Coronary artery (tissue), 2 donors: ENCODE measurements at regions not wholly inside any gene's neighbourhood (a gene's known extent, or its start where the extent isn't known, plus 50 kb on each side); places are given as distances from the start of the nearest gene placed in this dataset.
"Not testable (repeated sequence)": the region's sequence is repeated elsewhere in the genome, so short reads cannot be mapped to it uniquely, and the experiment has no call there.

Experiments
- DNase-seq: peaks from one replicate; pipeline ENCODE4 v3.0.0-alpha.2; 2017; ENCODE audit warnings: low spot score
- H3K27ac ChIP-seq, 2 donors: fragments of 200-600 bp; sonication (generic); one replicate each; pipeline ENCODE4 v1.5.1; 2016 to 2019
- H3K4me3 ChIP-seq: fragments of 200-600 bp; sonication (generic); 2 replicates; pipeline ENCODE4 v1.5.1; 2016; ENCODE audit warnings: mild to moderate bottlenecking, moderate library complexity
- TF ChIP-seq, protein P1 (sequence below): fragments of 200-600 bp; sonication (generic); IDR thresholded peaks from one replicate; pipeline ENCODE4 v1.5.1; 2019; ENCODE audit warnings: antibody characterized with exemption

- Histone ChIP-seq H3K27ac (no peak overlapping the region), H3K4me3 (no peak overlapping the region)
- DNase-seq: no peak
- TF ChIP-seq, protein P1, sequence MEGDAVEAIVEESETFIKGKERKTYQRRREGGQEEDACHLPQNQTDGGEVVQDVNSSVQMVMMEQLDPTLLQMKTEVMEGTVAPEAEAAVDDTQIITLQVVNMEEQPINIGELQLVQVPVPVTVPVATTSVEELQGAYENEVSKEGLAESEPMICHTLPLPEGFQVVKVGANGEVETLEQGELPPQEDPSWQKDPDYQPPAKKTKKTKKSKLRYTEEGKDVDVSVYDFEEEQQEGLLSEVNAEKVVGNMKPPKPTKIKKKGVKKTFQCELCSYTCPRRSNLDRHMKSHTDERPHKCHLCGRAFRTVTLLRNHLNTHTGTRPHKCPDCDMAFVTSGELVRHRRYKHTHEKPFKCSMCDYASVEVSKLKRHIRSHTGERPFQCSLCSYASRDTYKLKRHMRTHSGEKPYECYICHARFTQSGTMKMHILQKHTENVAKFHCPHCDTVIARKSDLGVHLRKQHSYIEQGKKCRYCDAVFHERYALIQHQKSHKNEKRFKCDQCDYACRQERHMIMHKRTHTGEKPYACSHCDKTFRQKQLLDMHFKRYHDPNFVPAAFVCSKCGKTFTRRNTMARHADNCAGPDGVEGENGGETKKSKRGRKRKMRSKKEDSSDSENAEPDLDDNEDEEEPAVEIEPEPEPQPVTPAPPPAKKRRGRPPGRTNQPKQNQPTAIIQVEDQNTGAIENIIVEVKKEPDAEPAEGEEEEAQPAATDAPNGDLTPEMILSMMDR: no peak
Observed at GRCh38 chr13:54536112-54536511, 1507.5 kb downstream of the OLFM4 start.

DNA sequence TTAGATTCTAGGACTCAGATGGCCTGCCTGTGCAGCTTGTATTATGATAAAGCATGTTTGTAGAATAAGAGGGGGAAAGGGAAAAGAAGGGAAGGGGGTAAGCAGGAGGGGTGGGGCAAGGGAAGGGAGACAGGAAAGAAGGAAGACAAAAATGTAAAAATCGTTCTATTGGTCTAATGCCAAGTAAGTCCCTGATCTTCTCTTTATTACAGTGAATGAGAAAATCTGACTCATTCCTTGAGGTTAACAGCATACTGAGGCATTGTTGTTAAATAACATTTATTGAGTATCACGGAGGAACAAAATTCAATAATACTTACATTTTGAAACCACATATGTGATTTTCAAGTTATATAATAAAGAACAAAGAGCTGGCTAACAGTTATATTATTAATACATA, 1534.7 kb downstream of the OLFM4 start:
- TF ChIP-seq, protein P1: no peak
- H3K27ac ChIP-seq: no peak overlapping the region
- no peak overlapping the region for H3K4me3 ChIP-seq
- DNase-seq: no peak

- not testable (repeated sequence) for H3K4me3 ChIP-seq, DNase-seq, H3K27ac ChIP-seq
Observed at GRCh38 chr13:54572037-54572436, 1543.4 kb downstream of the OLFM4 start.

- TF ChIP-seq, protein P1: no peak
Observed at GRCh38 chr13:54573186-54573585, 1544.6 kb downstream of the OLFM4 start.

DNA sequence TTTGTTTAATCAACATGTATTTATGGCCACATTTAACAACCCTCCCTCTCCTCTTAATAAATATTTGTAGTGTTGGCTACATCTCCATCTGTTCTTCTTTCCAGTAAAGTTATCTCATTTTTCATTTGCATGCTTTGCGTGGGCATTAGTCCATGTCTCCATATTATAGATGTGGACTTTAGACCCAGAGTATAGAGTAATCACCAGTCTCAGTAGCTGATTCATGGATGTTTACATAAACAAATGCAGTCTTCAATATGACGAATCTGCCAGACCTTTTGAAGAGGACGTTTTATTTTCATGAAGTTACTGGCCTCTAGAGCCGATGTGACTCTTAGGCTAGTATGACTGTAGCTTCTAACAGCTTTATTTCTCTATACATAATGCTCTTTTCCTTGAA, 1546.2 kb downstream of the OLFM4 start:
- TF ChIP-seq, protein P1: no peak

More at GRCh38 chr13:54573186-54573585, 1544.6 kb downstream of the OLFM4 start:
- no peak overlapping the region for H3K27ac ChIP-seq
- no peak overlapping the region for H3K4me3 ChIP-seq
- DNase-seq: no peak

GRCh38 chr13:54591540-54591939, 1562.9 kb downstream of the OLFM4 start:
- no peak for DNase-seq
- TF ChIP-seq, protein P1: no peak

More for the DNA sequence above, 1546.2 kb downstream of the OLFM4 start:
- Histone ChIP-seq H3K4me3 (no peak overlapping the region), H3K27ac (no peak overlapping the region)
- DNase-seq: no peak

DNA sequence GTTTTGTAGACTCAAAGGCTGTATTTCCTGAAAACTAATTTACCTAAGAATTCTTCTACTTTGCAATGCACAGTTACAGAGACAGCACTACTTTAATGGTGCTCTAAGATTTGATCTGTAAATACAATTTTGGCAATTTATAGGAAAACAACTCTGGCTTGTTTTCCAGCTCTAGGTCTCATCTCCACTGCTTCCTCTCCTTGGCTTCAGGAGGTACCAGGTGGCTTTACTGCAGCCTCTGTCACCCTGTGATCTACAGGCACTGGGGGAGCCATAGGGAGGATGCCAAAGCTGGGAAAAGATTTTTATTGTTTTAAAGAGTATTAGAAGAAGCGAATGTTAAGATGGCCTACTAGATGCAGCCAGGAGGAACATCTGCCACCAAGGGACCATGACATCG, 1563.6 kb downstream of the OLFM4 start:
- Histone ChIP-seq H3K27ac (no peak overlapping the region), H3K4me3 (no peak overlapping the region)
- TF ChIP-seq, protein P1: no peak
- DNase-seq: no peak

More at GRCh38 chr13:54591540-54591939, 1562.9 kb downstream of the OLFM4 start:
- no peak overlapping the region for H3K27ac ChIP-seq
- no peak overlapping the region for H3K4me3 ChIP-seq

DNA sequence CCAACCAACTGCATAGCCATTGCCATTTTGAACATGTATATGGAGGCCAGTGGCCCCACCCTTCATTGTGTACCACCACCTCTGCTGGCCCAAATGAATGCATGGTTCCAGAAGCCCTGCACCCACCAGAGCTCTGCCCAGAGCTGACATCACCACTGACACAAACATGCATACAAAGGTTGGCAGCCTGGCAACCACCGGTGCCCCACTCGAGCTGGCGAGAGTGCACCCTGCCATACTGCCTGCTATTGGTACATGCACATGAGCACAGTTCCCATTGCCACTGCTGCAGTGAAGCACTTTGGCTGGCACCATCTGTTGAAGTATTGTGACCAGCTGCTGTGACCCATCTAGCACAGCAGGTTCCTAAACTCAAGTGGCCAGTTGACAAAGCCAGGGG, 1564.9 kb downstream of the OLFM4 start:
- Histone ChIP-seq H3K4me3 (no peak overlapping the region), H3K27ac (no peak overlapping the region)
- DNase-seq: no peak
- TF ChIP-seq, protein P1: no peak
